HG03571 (cell line): ENCODE measurements at regions not wholly inside any gene's neighbourhood (a gene's known extent, or its start where the extent isn't known, plus 50 kb on each side); places are given as distances from the start of the nearest gene placed in this dataset.
"Not testable (repeated sequence)": the region's sequence is repeated elsewhere in the genome, so short reads cannot be mapped to it uniquely, and the experiment has no call there.

Experiments used
- ATAC-seq: cut with Tn5 transposase; IDR thresholded peaks from one replicate; pipeline ENCODE4 v1.9.1; 2021; ENCODE audit not compliant: unreplicated experiment

DNA sequence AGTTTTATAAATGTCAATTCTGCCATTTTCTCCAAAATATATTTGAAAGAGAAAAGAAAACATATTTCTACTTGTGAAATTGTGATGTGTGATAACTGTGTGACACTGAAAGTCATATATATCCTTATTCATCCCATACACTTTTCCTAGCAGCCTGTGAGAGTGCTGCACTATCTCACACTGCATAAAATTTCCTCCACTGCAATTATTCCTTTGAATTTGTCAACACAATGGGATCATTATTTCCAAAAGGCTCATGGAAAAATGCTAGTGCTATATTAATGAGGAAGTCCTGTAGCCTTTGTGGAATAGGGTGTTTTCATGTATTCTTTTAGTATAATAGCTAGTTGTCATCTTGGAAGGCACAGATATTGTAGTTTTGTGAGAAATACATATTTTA lies 504.1 kb downstream of the RPL10L start:
- ATAC-seq, result no peak

DNA sequence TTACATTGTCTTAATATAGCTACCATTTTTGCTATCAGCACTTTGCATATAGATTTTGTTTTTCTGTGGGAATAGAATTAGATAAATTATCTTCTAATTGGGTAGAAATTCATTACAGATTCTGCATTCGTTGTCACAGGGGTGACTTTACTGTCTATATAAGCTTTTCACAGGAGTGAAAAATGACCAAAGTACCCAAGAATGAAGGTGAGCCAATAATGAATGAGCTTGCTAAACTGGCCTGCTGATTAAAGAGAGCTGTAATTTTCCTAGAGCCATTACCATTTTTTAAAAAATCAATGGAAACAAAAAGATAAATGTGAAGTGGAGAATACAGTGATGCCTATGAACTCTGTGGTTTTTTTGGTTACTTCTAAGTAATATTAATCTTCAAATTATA lies 504.6 kb downstream of the RPL10L start:
- no peak for ATAC-seq

DNA sequence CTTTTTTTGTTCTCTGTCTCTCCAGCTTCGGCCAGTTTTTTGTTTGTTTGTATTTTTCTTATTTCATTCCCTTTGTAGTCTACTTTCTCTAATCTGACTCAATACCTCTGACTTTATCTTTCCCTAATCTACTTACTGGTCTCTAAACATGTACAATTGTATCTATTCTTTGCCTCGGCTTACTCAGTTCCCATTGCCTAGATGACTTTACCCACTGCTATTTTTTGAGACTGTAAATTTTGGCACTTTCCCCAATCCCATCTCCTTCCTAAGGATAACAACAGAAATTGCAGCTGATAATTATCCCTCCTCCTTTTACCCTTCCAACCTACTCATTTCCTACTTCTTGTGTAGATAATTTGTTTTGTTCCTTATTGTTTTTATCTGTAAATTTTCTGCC lies 511.1 kb downstream of the RPL10L start:
- no peak for ATAC-seq

DNA sequence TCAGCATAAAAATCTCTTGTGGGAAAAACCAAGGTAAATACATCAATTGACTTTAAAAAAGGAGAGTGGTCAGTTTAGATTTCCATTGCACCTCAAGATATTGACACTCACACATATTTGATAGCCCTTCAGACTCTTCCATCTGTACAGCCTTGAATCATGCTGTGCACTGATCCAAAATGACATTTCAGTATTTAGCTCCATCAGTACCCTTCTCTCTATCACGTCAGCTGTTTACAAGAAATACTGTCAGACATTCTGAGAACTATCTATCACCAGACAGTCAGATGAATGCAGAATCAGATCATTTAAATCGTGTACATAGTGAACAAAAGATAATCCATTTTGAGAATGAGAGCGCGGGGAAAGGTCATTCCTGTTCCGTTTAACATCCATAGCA lies 511.9 kb downstream of the RPL10L start:
- ATAC-seq, result no peak

DNA sequence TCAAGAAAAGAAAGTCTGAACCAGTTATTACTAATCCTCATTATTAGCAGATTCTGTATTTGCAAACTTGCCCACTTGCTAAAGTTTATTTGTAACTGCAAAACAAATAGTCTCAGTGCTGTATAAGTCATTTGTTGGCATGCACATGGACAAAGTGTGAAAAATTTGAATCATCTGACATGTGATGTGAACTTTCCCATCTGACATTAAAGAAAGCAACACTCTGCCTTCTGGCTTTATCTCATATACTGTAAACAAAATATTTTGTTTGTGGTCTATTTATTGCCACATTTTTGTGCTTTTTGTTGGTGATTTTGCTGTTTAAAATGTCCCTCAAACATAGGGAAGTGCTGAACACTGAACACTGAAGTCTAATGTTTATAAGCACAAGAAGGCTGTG lies 513.8 kb downstream of the RPL10L start:
- no peak for ATAC-seq

DNA sequence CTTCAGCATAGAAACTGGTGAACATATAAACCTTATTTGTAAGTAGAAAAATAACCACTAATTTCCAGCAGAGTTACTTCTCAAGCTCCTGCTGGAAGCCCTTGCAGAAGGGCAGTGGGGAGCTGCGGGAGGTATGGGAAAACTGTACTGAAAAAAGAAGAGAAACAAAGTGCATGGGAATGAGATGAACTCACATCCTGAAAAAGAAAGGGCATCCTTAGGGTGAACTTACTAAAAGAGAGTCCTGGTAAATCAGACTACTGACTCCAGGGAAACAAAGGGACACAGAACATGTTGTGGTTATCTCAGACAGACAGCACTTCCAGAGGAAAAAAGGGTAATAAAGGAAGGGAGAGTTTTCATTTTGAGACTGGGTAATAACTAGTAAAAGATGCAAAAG lies 515.1 kb downstream of the RPL10L start:
- ATAC-seq, result no peak

DNA sequence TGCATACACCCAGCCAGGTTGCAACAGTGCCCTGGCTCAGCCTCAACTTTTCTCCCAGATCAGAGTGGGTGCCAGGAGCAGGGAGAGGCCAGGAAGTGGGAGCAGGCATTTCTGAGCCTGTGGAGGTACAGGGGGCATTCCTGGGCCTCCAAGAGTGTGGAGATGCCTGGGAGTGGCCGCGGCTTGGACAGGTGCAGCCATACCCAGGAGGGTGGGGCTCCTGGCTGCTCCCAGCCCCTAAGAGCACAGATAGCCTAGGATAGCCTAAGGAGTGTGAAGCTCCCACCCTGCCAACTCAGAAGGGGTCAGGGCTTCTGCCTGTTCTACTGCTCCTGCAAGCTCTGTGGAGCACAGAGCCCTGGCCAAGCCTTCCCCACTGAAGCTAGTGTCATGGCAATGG lies 543.4 kb downstream of the RPL10L start:
- no peak for ATAC-seq

DNA sequence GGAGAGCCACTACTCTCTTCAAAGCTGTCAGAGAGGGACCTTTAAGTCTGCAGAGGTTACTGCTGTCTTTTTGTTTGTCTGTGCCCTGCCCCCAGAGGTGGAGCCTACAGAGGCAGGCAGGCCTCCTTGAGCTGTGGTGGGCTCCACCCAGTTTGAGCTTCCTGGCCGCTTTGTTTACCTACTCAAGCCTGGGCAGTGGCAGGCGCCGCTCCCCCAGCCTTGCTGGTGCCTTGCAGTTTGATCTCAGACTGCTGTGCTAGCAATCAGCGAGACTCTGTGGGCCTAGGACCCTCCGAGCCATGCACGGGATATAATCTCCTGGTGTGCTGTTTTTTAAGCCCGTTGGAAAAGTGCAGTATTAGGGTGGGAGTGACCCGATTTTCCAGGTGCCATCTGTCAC lies 550.7 kb downstream of the RPL10L start:
- ATAC-seq, result not testable (repeated sequence)

DNA sequence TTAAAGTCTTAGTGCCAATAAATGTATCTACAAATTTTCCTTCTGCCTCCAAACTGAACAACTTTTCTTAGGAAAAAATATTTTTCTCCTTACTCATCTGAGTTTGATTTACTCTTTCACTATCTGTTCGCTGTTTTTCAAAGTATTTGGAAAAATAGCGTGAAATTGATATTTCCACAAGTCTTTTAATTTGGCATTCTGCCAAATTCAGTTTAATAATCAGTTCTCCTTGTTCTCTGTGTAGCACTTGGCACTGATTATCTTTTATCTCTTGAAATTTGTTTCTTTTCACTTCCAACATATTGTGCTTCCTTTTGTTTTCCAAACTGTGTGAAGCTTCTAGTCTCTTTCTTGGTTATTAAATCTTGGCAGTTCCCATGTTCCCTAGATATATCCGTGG lies 559.8 kb downstream of the RPL10L start:
- ATAC-seq, result no peak

DNA sequence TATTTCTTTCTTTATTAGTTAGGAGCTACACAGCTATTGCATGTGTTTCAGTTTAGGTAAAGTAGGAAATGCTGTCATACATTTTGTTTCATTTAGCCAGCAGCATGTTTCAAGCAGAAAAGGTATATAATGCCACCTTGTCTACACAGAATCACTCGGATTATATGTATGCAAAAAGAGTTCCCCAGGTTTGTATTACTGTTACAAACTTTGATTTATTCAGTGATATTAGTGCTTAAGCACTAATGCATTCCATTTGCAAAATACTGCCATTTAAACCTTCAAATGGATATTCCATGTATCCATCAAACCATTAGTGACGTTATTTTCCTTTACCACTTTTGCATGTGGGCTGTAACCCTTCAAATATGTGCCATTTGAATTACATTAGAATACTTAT lies 564.0 kb downstream of the RPL10L start:
- no peak for ATAC-seq

DNA sequence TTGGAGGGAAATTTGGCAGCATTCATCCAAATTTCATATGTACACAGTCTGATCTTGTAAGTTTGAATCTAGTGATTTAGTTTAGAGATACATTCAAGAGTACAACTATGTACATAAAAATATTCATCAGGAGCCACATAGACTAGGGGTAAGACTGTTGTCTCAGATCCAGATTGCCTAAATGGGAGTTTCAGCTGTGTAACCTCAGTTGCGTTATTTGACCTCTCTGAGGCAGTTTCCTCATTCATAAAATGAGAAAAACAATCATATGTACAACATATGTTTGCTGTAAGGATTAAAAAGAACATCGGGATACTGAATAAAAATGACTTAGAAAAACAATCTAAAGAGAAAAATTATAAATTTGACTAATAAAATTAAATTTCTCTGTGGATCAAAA lies 577.5 kb downstream of the RPL10L start:
- no peak for ATAC-seq

DNA sequence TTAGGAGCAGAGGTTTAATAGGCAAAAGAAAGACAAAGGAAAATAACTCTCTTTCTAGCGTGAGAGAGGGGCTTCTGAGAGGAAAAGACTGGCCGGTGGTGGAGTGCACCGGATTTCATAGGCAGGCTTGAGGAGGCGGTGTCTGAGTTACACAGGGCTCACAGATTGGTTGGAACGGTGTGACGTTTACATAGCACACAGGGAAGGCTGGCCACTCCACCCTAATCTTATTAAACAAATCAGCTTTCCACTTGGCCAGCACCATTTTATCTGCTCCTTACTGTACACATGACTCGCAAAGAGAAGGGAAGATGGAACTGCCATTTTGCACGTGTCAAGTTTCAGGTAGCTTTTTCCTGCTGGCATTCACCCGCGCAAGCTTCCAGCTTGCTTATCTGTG lies 587.7 kb downstream of the RPL10L start:
- no peak for ATAC-seq

DNA sequence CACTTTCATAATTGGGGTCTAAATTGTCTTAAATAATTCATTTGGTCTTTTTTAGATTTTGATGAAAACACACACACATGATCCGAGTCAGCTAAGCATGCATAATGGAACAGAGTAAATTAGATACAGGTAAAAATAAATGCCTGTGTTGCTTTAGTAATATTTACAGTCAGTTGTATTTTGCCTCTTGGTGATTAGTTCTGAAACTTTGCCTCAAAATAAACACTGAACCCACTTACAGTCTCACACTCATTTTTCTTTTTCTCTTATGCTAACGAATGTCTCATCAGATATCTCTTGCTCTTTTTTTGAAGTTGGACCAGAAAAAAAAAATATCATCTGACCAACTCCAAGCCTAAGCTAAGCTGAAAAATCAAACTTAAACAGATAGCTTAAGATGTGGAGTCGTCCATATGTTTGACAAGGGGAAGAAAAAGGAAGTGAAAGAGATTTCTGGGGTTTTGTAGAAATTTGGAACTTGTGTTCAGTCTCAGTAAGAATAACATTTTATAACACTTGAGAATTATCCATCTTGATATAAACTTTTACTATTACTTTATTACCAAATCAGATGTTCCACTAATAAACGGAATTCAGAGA lies 592.5 kb downstream of the RPL10L start:
- ATAC-seq, result no peak

DNA sequence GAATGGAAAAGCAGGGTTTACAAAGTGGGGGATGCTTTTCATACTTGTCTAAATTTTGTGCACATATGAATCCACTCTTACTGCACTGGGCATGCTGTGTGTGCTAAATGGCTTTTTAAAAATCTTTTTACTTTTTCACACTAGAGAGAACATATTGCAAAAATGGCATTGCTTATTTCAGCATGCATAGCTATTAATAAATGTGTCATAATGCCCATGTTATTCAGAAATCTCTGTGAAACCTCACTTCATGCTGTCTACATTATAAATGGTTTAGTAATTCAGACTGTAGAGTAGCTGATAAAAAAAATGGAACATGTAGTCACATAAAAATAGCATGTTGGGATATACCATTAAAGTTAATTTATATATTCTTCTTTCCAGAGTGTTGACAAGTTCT lies 593.8 kb downstream of the RPL10L start:
- ATAC-seq, result no peak

DNA sequence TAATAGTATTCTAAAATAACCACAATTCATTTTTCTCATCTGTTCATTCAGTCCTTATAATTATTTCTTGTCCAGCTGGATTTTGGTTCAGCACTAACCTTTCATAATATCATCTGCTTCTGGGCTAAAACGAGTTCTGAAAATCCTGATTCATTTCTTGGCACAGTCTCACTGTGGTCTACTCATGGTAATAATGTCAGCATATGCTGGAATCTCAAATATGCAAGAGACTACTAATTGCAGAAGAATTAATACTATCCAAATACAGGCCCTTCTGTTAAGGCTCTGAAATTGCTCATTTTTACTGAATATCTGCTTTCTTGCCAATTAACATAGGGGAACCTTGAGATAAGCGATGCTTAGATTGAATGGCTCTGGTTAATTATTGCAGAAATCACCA lies 597.1 kb downstream of the RPL10L start:
- no peak for ATAC-seq

DNA sequence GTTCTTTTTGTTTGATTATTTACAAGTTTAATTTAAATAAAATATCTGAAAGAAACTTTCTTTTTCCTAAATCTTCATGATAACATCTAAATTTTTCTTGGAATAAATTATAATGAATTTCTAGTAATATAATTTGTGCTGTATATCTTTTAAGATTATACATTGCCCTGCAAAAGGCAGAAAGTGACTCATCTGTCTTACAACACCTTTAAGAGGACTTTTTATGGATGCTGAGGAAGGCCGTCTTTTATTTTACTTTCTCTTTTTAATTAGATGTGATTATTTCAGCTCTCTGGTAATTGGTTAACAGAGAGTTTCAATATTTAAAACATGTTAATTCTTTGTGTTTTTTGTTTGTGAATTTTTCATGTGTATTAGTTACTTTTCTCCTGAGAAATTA lies 598.4 kb downstream of the RPL10L start:
- no peak for ATAC-seq

DNA sequence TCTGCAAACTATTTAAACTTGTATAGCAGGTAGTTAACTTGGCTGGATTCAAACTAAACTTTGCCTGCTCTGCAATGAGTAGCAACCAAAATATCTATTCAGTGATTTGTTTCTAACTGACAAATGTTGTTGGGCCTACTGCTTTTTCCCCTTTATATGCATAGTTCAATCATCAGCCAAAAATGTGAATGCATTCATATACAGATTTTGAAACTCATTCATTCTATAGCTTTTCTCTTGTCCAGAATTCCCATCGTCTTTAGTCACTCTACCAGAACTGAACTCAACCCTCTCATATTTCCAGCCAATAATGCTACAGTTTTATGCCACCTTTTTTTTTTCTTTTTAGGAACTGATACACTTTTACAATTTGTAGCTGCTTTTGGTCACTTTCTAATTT lies 599.8 kb downstream of the RPL10L start:
- no peak for ATAC-seq

DNA sequence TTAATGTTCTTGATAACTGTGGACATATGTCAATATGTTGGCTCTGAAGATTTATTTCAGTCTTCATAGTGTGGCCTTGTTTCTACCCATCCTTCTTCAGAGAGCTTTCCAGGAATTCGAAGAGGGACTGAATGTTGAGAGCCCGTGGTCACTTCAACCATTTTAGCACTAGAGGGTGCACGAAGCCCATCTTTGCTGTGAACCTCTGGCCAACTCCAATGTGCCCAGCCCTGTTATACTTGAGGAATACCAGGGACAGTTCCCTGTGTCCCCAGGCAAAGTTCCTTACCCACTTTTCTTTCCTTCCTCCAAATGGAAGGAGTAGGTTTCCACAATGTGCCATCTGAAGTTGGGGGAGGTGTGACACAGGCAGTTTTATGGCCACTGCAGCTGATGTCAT lies 603.5 kb downstream of the RPL10L start:
- ATAC-seq, result no peak

DNA sequence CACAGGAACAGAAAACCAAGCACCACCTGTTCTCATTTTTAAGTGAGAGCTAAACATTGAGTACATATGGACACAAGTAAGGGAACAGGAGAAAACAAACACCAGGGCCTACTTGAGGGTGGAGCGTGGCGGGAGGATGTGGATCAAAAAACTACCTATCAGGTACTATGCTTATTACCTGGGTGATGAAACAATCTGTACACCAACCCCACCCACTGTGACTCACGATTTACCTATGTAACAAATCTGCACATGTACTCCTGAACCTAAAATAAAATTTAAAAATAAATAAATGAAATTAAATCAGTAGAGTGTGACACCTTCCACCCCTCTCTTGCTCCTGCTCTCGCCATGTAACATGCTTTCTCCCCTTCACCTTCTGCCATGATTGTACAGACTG lies 615.5 kb downstream of the RPL10L start:
- ATAC-seq, result no peak

DNA sequence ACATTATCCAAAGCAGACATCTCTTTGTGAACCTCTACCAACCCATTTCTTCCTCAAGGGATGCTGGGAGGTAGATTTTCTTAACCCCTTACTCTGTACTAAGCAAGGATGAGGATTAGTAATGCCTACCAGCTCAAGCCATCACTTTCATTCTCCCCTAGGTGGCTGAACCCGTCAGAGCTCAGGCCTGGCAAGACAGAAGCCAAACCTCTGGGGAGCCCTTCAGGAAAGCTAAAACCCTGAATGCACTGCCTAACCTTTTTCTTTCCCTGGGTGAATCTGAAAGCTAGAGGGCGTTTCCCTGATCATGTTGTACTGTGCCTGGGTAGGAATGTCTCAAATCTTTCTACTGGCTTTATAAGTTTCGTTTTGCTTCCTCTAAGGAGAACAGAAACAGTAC lies 617.3 kb downstream of the RPL10L start:
- no peak for ATAC-seq

DNA sequence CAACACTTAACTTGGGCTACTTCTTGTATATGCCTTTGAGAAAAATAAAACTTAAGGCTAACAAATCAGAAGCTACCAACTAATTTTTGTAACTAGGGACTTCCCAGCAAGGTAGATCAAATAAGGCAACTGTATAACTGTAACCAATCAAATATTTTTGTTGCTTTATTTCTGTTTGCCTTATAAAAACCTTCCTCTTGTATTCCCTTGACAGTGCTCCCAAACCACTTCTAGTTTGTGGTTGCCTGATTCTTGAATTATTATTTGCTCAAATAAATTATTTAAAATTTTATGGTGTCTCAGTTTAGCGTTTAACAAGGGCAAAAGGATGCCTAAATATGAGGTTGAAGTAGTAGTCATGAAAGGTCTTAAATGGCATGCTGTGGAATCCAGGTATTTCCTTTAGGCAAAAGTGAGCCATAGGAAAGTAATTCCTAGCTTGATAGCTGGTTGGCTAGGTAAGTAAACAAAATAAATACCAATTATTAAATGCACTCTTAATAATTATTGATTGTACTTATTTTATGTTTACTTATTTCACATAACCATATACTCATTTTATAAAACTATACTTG lies 632.6 kb downstream of the RPL10L start:
- ATAC-seq, result no peak

DNA sequence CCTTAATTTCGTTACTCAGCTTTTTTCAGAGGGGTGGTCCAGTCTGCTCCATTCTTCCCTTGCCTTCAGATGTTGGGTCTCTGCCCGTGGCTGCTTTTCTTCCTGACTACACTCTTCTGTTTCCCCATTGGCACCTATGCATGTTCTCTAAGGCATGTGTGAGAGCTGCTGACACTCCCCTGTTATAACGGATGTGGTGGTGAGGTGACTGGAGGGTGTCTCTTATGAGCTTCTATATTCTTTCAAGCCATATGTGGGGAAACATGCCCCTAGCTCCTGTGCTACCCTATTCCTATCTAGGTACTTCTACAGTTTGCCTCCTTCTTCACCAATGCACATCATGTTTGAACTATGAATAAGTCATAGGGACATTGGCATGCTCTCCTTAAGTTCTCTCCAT lies 643.2 kb downstream of the RPL10L start:
- no peak for ATAC-seq

DNA sequence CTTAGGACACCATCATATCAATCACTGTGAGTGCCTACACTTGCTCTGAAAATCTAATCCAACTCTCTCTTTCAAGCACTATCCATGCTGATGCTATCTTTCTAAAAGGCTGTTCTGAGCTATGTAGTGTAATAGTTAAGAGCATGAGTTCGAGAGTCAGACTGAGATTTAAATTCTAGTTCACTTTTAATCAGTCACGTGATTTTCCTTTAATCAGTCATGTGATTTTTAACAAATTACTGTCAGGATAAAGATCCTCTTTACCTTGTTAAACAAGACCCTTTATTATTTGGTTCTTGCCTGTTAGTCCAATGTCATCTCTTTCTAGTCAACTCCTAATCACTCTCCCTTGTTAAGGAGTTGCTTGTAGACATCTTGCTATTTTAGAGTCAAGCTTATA lies 653.0 kb downstream of the RPL10L start:
- no peak for ATAC-seq
